Renal pelvis (tissue), 1 donor: ENCODE measurements at regions not wholly inside any gene's neighbourhood (a gene's known extent, or its start where the extent isn't known, plus 50 kb on each side); places are given as distances from the start of the nearest gene placed in this dataset.

Source experiments
- DNase-seq: peaks from one replicate; pipeline ENCODE4 v3.0.0-alpha.2; 2013

GRCh38 chr5:3736466-3736865 is 140.8 kb downstream of the IRX1 start:
- DNase-seq: no peak

GRCh38 chr5:3736926-3737325 is 141.3 kb downstream of the IRX1 start:
- DNase-seq: no peak

GRCh38 chr5:3738919-3739318 is 143.3 kb downstream of the IRX1 start:
- DNase-seq: no peak

DNA sequence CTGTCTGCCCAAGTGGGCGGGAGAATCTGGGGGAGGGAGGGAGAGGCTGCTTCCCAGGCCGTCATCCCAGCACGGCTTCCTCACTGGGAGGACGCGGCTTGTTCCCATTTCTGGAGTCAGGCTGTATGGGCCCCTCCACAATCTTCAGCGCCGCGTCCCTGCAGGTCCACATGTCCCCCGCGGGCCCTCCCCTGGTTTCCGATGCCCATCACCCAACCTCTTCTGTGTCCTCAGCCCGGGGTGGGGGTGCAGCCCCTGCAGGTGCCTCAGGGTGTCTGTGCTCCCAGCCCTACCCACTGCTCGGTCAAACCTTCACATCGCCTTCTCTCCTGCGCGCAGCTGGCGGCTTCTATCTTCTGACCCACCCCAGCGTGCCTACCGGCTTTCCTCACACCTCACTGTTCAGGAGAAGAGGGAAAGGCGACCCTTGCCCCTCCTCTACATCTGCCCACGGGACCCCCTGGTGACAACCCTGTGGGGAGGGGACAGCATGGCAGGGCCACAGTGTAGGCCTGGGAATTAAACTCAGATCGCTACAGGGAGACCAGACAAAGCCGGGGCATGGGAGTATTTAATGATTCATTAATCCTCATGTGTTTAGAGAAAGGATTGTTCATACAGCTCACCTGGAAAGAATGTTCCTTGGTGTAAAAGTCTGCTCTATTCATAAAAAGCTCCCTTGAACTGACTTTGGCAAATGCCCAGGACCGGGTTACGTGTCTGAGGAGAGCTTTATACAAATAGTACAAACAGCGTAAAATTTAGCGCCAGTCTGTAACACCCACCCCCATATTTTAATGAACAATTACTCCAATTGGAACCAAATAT is 145.1 kb downstream of the IRX1 start:
- no peak for DNase-seq

DNA sequence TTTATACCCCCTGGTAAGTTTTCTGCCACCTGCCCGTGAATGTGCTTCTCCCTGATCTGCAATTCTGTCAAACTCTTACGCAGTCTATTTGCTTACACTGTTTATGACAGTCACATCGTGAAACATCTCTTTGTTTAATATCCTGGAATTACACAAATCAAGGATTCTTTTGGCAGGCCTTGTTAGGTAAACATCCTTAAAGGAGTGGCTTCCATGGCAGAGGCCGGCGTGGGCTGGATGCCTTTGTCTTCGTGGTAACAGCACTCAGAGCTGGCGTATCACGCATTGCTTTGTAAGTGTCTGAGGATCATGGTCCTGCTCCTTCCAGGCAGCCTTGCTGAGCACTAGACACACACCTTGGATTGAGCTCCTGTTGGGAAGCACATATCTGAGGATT is 145.7 kb downstream of the IRX1 start:
- no peak for DNase-seq

GRCh38 chr5:3742750-3743149 is 147.1 kb downstream of the IRX1 start:
- DNase-seq: no peak

DNA sequence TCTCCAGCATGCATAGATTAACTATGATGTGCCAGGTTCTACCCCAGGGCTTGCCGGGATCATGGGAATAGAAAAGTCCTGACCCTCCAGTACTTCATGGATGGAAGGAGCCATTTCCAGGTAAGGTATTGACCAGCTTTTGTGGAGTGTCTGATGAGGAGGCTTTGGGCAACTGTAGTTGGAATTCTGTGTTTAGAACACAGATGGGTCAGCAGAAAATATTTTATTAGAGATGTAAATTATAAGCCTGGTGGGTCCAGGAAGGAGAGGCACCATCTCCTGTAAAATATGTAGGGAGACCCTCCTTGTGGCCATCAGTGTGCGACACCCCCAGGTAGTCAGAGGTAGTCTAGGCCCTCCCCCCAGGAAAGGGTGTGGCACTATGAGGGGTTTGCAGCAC is 156.2 kb downstream of the IRX1 start:
- no peak for DNase-seq

- DNase-seq: no peak
These were observed 182.4 kb downstream of the IRX1 start for GRCh38 chr5:3778000-3778550.

DNA sequence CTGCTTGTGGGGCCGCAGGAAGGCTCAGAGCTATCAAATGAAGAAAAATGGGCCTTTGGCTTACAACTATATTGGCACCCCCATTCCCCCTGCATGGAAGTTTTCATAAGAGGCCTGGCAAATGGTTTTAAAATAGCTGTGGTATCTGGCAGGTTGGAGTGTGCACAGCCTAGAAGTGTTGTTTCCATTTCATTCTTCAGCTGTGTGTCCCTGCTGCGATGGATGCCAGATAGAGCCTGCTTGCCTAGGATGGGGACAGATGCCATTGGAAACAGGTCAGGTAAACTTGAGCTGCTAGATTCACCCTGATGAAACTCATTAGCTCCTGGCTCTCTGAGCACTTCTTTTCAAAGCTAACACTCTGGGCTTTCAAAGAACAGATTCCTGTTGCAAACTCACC is 183.3 kb downstream of the IRX1 start:
- no peak for DNase-seq

DNA sequence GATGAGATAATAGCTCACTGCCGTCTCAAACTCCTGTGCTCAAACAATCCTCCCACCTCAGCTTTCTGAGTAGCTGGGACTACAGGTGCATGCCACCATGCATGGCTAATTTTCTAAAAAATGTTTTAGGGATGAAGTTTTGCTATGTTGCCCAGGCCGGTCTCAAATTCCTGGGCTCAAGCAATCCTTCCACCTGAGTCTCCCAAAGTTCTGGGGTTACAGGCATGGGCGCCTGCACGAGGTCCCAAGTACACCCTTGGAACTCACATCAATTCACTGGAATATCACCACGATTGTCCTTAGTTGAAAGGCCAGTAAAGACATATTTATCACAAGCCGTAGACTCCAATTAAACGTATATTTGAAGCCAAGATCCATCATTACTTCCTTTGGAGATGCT is 184.6 kb downstream of the IRX1 start:
- DNase-seq: no peak

- DNase-seq: no peak
These were observed 185.3 kb downstream of the IRX1 start for GRCh38 chr5:3780907-3781306.

GRCh38 chr5:3784854-3785253 is 189.2 kb downstream of the IRX1 start:
- DNase-seq: no peak

DNA sequence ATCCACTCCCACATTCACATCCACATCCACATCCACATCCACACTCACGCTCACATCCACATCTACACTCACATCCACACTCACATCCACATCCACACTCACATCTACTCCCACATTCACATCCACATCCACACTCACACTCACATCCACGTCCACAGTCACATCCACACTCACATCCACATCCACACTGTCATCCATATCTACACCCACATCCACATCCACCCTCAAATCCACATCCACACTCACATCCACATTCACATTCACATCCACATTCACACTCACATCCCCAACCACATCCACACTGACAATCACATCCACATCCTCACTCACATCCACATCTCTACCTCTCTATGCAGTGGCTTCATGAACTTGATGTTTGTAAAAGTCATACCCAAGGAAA is 190.5 kb downstream of the IRX1 start:
- DNase-seq: no peak

GRCh38 chr5:3786891-3787430 is 191.3 kb downstream of the IRX1 start:
- DNase-seq: no peak

DNA sequence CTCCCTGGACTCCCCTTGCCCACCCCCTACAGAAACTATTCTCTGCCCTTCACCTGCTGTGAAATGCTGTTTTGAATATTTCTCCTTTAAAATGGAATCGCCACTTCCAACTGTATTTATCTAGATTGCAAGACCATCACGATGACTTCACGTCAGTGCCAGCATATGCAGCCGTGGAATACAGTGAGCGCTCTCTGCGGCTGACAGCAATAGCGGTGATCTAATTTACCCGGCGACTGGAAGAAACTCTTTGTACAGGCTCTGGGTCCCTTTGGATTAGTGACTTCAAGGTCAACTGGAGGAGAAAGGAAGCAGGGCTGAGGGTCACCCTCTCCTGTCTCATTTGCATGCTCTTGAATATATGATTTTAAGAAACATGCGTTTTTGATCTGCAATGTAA is 192.0 kb downstream of the IRX1 start:
- no peak for DNase-seq

- DNase-seq: no peak
These were observed 194.0 kb downstream of the IRX1 start for GRCh38 chr5:3789519-3790193.

- DNase-seq: no peak
These were observed 197.5 kb downstream of the IRX1 start for GRCh38 chr5:3793162-3793561.

- no peak for DNase-seq
These were observed 199.0 kb downstream of the IRX1 start for GRCh38 chr5:3794611-3795010.

GRCh38 chr5:3796736-3797135 is 201.1 kb downstream of the IRX1 start:
- DNase-seq: no peak

GRCh38 chr5:3801967-3802366 is 206.3 kb downstream of the IRX1 start:
- no peak for DNase-seq

DNA sequence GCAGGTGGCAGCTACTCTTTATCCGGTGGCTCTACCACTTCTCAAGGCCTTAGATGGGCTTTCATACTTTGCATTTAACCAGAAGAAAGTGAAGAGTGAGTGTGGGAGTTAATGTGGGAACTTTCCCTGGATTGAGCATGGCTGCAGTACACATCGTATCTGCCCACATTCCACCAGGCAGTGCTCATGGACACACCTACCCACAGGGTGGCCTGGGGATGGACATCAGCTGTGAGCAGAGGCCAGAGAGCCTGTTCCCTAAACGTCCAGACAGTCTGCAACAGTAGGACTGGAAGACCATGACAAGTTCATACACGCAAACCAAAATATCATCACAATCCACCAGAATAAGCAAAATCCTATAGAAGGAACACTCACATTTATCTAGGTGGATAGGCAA is 213.8 kb downstream of the IRX1 start:
- no peak for DNase-seq

DNA sequence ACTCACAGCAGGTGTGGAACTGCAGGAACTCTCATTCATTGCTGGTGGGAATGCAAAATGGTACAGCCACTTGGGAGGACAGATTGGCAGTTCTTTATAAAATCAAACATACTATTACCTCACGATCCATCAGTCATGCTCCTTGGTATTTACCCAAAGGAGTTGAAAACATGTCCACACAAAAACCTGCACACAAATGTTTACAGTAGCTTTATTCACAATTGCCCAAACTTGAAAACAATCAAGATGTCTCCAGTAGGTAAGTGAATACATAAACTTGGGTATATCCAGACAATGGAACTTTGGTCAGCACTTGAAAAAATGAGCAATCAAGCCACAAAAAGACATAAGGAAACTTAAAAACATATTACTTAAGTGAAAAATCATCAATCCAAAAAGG is 215.5 kb downstream of the IRX1 start:
- no peak for DNase-seq

DNA sequence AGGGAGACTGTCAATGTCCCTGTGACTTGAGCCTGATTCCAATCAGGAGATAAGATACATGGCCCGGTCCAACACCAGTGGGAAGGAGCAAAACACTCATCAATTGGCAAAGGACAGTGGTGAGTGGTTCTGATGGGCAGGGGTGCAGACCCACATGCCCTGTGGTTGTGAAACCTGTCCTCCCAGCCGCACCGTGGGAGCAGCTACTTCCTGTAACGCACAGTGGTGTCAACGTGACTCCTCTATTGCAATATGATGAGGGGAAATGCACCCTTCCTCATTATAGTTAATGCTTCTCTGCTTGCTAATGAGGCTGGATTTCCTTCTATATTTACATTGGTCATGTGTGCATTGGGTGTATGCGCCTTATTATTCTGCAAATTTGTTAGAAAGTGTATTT is 223.0 kb downstream of the IRX1 start:
- no peak for DNase-seq
